HG03469 (cell line): ENCODE measurements at regions not wholly inside any gene's neighbourhood (a gene's known extent, or its start where the extent isn't known, plus 50 kb on each side); places are given as distances from the start of the nearest gene placed in this dataset.

ENCODE experiments used
- ATAC-seq: cut with Tn5 transposase; IDR thresholded peaks from one replicate; pipeline ENCODE4 v1.9.1; 2021; ENCODE audit warnings: mild to moderate bottlenecking, moderate library complexity, moderate number of reproducible peaks; ENCODE audit not compliant: unreplicated experiment

DNA sequence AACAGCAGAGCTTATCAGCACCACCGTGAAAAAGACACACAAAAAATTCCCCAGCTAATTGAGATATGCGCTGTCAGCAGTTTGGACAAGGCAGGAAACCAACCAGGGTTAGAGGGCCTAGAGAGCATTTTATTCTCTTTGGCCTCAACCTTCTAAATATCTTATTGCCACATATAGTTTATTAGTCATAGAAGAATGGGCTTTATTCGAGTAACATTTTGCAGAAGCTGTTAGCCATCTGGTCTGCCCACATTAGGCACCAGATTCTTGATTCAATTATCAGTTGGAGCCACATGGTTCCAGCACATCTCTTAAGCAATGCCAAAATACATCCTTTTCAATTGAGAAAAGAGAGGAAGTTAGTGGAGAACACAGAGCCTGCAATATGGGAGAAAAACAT, 109.9 kb upstream of the CXADR start:
- ATAC-seq = no peak

DNA sequence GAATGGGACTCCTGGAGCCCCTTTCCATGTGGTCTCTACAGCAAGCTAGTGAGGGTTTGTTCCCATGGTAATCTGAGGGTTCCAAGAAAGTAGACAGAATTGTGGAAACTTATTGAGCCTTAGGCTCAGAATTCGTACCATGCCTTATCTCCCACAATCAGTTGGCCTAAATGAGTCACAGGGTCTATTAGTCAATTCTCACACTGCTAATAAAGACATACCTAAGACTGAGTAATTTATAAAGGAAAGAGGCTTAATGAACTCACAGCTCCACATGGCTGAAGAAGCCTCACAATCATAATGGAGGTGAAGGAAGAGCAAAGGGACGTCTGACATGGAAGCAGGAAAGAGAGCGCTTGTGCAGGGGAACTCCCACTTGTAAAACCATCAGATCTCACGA, 106.6 kb upstream of the CXADR start:
- no peak for ATAC-seq

DNA sequence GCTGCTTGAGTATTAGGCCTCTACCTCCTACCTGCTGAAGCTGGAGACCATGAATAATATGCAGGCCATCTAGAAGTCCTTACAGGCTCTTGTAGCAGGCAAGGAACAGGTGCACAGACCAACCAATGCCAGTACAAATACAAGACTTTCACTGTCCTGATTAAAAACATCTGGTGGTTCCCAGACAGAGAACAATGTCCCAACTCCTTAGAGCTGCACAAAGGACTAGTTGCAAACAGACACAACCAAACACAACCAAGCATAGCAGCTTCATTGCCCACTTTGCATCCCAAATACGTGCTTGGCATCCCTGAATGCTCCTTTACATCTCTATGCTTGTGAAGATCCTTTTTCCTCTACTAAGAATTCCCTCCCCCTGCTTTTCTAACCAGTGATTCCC, 98.1 kb upstream of the CXADR start:
- ATAC-seq = no peak

DNA sequence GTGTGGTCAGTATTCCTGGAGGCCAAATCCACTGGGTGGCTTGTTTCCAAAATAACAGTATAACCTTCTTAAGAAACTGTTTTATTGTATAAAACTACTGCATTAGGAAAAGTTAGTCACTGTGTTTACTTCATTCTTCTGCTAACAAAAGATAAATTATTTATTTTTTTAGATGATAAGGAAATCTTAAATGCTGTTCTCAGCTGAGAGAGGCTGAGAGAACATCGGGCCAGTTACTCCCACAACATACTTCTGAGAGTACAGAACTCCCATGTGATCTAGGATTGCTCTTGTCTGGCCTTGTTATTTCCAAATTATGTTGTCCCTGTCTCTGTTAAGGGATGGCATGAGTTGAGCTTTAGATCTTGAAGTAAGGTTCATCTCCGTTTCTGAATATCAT, 96.7 kb upstream of the CXADR start:
- no peak for ATAC-seq

DNA sequence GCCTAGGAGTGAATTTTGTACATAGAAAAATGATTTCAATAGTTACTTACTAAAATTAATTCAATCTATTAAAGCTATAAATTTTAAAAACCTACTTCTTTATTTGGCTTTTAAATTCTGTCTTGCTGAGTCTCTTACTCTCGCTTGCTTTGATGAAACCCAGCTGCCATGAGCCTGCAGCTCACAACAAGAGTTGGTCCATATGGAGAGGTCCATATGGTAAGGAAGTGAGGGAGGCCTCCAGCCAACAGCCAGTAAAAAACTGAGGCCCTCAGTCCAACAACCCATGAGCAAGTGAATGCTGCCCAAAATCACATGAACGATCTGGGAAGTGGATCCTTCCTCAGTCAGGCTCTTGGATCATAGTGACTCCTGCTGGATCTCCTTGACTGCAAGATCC, 89.9 kb upstream of the CXADR start:
- no peak for ATAC-seq

DNA sequence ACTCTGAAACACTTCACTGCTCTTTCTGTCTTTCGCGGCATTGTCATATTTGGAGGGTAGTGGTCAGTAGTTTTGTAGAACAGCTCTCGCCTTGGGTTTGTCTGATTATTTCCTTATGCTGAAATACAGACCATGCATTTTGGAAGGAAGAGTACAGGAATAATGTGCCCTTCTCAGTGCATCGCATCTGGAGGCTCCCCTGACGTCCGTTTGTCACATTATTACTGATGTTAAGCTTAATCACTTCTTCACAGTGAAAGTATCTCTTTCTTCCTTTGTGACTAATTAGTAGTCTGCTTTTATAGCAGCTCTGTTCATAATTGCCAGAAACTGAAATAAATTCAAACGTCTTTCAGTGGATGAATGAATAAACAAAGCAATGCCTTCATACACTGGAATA, 85.7 kb upstream of the CXADR start:
- ATAC-seq = no peak

DNA sequence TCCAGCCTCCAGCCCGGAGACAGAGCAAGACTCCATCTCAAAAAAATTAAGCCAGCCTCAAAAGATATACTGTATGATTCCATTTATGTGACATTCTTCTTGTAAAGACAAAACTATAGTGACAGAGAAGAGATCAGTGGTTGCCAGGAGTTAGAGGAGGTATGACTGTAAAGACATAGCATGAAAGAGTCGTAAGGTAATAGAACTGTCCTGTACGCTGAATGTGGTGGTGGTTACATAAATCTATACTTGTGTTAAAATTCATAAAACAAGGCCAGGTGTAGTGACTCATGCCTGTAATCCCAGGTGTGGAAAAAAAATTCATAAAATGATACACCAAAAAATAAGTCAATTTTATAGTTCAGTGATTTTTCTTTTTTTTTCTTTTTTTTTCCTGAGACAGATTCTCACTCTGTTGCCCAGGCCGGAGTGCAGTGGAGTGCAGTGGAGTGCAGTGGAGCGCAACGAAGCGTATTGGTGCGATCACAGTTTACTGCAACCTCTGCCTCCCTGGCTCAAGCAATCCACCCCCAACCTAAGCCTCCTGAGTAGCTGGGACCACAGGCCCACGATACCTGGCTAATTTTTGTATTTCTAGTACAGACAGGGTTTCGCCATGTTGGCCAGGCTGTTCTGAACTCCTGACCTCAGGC, 84.9 kb upstream of the CXADR start:
- ATAC-seq = peak; percentile 87

DNA sequence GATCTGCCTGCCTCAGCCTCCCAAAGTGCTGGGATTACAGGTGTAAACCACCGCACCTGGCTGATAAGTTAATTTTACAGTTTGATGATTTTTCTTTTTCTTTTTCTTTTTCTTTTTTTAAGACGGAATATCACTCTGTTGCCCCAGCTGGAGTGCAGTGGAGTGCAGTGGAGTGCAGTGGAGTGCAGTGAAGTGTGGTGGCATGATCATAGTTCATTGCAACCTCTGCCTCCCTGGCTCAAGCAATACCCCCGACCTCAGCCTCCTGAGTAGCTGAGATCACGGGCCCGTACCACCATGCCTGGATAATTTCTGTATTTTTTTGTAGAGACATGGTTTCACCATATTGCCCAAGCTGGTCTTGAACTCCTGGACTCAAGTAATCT, 84.4 kb upstream of the CXADR start:
- peak; percentile 46 for ATAC-seq

DNA sequence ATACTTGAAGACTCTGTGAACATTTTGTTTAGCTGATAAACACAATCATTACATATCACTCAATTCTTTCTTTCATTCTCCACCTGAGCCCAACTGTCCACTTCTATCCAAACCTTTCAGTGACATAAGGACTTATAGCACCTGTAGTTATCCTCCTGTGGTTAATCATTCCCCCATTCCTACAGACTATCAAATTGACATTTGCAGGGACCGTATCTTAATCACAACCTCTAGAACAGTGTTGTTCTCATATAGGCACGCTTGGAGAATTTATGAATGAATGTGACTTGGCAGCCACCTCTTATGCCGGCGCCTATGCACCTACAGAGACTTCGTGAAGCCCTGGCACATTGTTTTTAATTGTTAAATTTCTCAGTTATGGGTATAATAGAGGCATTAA, 83.9 kb upstream of the CXADR start:
- no peak for ATAC-seq

DNA sequence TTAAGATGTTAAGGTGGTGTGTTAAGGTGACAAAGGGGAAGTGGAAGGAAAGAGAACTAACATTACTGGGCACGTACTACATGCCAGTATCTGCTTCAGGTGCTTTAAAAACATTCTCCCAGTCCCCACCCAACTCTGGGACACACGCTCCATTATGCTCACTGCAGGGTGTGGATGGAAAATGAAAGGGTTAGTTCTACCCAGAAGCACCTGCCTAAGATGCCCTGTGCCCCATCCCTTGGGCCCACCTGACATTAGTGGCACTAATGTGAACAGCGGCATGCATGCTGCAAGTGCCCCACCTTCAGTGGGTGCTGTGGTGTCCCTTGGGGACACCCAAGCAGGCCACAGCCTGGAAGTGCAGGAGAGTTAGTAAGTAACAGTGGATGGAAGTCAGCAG, 82.9 kb upstream of the CXADR start:
- ATAC-seq = no peak

DNA sequence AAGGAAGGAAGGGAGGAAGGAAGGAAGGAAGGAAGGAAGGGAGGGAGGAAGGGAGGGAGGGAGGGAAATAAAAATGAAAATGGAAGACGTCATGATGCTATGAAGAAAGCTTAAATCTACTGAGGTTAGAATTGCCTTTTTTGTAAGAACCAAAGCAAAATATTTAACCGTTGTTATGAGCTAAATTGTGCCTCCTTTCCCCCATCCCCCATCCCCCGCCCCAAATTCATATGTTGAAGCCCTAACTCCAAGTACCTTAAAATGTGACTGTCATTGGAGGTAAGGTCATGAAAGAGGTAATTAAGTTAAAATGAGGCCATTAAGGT, 80.1 kb upstream of the CXADR start:
- no peak for ATAC-seq

DNA sequence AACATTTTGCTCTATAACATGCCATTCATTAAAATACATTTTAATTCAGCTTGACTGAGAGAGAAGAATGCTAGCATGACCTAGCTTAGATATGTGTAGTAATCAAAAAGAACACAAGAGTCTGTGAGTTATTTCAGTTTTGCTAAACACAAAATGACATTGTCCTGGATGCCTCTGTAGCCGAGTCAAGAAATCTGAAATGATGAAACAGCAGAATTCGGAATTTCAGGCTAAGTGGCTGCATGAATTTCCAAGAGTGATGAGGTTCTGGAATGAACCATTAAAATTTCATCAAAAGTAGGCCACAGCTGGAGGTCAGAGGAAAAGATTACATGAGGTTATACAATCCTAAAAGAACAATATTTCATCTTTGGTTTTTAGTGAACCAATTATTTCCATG, 79.1 kb upstream of the CXADR start:
- no peak for ATAC-seq

DNA sequence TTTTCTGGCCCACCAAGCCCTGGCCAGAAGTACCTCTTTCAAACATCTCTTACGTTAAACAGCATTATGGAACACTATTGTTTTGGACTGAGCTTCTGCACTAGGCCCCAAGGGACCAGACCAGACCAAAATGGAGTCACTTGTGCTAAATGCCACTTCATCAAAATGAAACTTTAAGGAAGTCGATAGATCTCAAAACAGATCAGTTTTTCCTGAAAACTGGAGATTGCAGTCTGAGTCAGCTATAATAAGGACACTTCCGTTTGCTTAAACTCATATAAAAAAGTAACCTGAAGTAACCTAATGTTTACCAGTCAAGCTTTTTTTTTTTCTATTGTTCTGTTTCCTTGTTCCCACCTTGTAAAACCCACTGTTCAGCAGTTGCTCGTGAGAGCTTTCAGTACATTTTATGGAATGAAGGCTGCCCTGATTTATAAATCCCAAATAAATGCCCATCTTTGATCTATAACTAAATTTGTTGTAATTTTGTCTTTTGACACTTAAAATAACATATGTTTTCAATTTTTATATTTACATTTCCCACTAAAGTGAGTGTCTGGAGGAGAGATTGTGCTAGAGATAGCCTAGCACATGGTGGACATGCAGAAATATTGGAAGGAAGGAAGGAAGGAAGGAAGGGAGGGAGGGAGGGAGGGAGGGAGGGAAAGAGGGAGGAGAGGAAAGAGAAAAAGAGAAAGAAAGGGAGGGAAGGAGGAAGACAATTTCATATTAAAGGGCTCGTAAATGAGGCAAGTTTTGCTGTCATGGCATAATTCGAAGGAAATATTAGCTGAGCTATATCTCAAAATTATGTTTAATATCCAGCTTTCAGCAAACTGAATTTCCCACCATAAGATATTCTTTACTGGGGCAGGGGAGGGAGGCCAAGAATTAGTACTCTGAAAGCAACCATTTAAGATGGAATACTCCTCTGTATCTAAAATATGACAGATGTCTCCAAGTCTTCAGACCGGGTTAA, 77.0 kb upstream of the CXADR start:
- no peak for ATAC-seq

DNA sequence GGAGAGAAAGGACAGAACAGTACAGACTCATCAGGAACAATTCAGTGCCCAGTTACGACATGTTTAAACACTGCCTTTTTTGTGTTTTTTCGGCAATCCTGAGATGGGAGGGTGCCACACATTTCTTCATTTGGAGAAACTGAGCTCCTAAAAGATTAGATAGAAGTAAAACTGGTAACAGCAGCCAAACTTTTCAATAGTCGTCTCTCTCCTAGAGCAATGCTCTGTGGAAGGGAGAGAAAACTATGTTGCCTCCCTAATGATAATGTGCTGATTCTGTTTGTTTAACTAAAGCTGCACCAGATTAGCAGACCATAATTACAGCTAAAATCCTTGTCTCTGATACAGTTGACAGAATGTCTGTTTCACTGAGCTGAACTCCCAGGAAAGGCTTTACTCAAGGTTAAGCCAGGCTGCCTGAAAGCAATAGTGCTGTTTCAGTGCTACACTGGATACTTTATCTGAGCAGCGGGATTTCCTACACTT, 76.2 kb upstream of the CXADR start:
- no peak for ATAC-seq

DNA sequence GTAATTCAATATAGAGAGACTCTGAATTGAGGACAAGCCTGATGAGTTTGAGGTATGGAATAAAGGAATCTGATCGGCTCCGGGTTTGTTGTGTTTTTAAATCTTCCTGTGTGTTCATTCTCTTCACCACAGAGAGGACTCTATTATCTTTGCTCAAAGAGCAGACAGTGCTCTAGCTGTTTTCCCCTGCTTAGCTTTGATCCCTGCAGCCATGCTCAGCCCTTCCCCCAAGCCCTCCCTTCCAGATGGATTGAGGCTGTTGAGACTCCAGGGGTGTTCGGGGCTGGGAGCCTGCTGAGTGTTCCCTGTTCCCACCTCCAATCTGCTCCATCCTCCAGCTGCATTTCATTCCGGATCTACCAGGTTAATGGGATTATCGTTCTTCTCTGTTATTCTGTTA, 74.2 kb upstream of the CXADR start:
- no peak for ATAC-seq

DNA sequence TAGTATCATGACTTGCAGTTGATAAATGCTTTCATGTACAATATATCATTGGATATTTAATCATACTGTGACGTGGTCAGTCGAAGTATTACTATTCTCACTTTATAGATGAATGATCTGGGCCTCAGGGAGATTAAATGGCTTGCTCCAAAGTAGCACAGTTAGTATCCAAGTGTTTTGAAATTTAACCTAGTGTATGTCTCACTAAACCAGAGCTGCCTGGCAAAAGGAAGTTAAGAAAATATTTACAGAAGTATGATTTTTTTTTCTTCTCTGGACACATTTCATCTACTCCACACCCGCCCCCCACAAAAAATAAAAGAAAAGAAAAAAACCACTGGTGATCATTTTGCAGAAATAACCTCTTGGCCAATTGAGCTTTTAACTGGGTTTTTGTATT, 71.9 kb upstream of the CXADR start:
- ATAC-seq = no peak

DNA sequence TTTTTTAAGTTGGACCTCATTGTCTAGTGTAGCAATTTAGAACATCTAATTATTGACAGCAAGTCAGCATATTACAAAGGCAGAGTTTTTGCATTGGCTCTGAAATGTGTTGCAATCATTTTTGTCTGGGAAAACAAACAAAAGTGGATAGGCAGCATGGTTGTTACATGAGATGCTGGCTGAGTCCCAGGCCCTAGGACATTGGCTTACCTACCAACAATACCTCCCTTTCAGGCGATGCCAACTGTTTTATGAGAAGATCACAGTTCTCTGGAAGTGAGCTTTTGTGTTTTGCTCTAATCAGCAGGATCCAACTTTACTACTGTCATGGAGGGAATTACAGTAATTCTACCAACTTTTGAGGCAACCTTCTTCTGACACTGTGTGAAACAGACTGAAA, 71.5 kb upstream of the CXADR start:
- no peak for ATAC-seq

DNA sequence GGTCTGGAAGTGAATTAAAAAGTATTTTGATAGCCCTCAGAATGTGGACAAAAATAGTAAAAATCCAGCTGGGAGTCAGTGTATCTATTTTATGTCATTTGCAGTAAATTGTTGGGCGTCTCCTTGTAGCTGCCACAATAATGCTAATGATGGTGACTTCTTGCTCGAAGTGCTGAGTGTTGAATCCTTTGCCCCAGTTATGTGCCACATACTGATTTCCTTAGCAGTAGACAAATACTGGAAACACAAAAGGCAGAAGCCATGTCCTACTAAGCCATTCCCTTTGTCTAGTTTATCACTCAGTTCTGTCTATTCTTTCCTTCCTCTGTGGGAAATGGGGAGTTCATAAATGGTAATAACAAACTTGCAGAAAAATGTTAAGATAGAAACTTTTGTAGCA, 70.7 kb upstream of the CXADR start:
- ATAC-seq = no peak

DNA sequence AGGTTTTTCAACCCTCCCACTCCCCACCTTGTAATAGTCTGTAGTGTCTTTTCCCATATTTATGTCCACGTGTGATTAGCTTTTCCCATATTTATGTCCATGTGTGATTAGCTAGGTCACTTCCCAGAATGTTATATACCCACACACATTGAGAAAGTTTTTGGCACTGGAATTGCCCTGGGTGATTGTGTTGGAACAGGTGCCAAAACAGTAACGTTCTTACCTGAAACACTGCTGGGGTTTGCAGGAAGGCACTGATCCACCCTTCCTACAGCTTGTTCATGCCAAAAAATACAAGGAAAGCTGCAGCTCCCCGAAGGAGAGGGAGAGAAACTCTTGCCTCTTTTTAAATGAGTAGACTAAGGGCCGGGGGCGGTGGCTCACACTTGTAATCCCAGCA, 68.0 kb upstream of the CXADR start:
- no peak for ATAC-seq

DNA sequence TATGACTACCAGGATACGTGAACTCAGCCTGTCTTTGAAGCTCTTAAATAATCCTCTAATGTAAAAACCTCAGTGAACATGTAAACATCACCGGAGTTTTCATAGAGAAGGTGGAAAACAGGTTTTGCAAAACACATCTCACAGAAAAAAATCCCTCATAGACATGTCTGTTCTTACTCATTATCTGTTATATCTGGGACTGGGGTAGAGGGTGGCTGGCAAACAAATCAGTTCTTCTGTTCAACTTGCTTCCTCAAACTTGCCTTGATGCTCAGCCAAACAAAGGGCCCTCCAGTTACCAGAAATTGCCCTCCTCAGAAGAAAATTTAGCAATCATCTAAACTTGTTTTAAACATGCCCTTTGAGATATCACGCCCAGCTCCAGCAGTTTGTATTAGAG, 66.1 kb upstream of the CXADR start:
- no peak for ATAC-seq

DNA sequence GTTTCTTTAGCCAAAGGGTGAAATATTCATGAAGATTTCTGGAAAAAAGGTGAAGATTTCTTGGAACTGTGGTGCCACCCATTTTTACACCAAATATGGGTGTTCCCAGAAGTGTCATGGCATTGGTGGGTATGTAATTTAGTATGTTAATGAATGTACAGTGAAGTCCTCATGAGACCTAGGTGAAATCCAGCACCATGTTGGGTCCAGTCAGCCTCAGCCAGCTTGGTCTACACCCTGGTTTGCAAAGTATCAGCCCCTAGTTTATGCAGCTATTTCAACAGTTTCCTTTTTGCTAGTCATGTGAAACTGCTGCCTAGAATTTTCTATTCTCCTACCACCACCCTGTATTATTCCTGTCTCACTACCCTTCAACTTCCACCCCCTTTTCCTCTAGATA, 63.1 kb upstream of the CXADR start:
- no peak for ATAC-seq

DNA sequence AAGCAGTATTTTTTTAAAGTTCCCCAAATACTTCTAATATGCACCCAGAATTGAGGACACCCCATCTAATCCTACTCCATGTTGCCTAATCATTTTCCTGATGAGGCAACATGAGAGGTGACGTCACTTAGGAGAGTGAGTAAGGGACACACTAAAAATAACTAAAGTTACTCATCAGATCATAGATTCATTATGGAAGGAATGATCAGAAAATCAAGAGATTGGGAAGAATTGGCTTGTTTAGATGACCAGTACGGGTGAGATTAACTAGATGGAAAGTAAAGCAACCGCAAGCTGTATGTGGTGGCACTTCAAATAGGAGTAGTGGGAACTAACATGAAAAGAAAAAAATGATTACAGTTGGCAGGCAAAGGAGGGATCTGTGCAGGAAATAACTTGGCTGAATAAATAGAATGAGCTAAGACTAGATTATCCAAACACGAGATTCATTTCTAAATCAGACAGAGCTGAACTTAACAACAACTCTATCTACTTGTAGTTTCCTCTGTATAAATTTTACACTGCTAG, 61.4 kb upstream of the CXADR start:
- no peak for ATAC-seq
